Keratinocyte (primary cell): ENCODE measurements at regions not wholly inside any gene's neighbourhood (a gene's known extent, or its start where the extent isn't known, plus 50 kb on each side); places are given as distances from the start of the nearest gene placed in this dataset.

Experiments
- DNase-seq: peaks from one replicate; pipeline ENCODE4 v3.0.0-alpha.2; 2011; ENCODE audit warnings: low read depth, missing footprints, low spot score
- FAIRE-seq: peaks from 2 replicates; lab custom pipeline; 2011; peaks lifted over from hg19 to GRCh38; lab: Jason Lieb, UNC
- H2AFZ ChIP-seq: 2 replicates; pipeline ENCODE4 v1.6.0; 2012; ENCODE audit warnings: low read length, control low read depth, inconsistent platforms; ENCODE audit not compliant: control insufficient read depth
- H3K27ac ChIP-seq: 2 replicates; pipeline ENCODE4 v1.5.1; 2011; ENCODE audit warnings: low read length; ENCODE audit not compliant: control insufficient read depth, insufficient read depth
- H3K27me3 ChIP-seq: 3 replicates; pipeline ENCODE4 v1.6.0; 2011; ENCODE audit warnings: low read length; ENCODE audit not compliant: control insufficient read depth, insufficient read depth; ENCODE audit errors: extremely low read depth
- H3K36me3 ChIP-seq, 2 experiments: 2 replicates in 1 of 2; 3 replicates in 1 of 2; pipeline ENCODE4 v1.5.1; 2011; ENCODE audit warnings: low read length in 2 of 2, mild to moderate bottlenecking in 1 of 2; ENCODE audit not compliant: control insufficient read depth in 2 of 2, insufficient read depth in 2 of 2; ENCODE audit errors: extremely low read depth in 1 of 2
- H3K4me1 ChIP-seq: 3 replicates; pipeline ENCODE4 v1.5.1; 2011; ENCODE audit warnings: low read length; ENCODE audit not compliant: control insufficient read depth, insufficient read depth; ENCODE audit errors: extremely low read depth
- H3K4me2 ChIP-seq: 3 replicates; pipeline ENCODE4 v1.6.0; 2011; ENCODE audit warnings: low read depth, low read length; ENCODE audit not compliant: control insufficient read depth, insufficient read depth; ENCODE audit errors: extremely low read depth
- H3K4me3 ChIP-seq, 3 experiments: fragments of 200-600 bp in 1 of 3; sonication (generic) in 1 of 3; 2 replicates in 2 of 3; 3 replicates in 1 of 3; pipeline ENCODE4 v1.5.1; 2011 to 2016; ENCODE audit warnings: low read length in 3 of 3, mild to moderate bottlenecking in 3 of 3, control low read depth in 2 of 3, inconsistent platforms in 1 of 3, low read depth in 1 of 3, mixed read lengths in 1 of 3, mixed run types in 1 of 3, moderate library complexity in 1 of 3; ENCODE audit not compliant: control insufficient read depth in 2 of 3, insufficient read depth in 2 of 3; ENCODE audit errors: extremely low read depth in 1 of 3
- H3K79me2 ChIP-seq: 2 replicates; pipeline ENCODE4 v1.6.0; 2012; ENCODE audit warnings: low read length; ENCODE audit not compliant: control insufficient read depth, insufficient read depth
- H3K9ac ChIP-seq: 3 replicates; pipeline ENCODE4 v1.6.0; 2011; ENCODE audit warnings: low read length; ENCODE audit not compliant: control insufficient read depth, insufficient read depth; ENCODE audit errors: extremely low read depth
- H3K9me1 ChIP-seq: 3 replicates; pipeline ENCODE4 v1.6.0; 2011; ENCODE audit warnings: low read length; ENCODE audit not compliant: control insufficient read depth, insufficient read depth; ENCODE audit errors: extremely low read depth
- H3K9me3 ChIP-seq: 2 replicates; pipeline ENCODE4 v1.5.1; 2012; ENCODE audit warnings: low read depth, low read length; ENCODE audit not compliant: control insufficient read depth
- H4K20me1 ChIP-seq: 3 replicates; pipeline ENCODE4 v1.6.0; 2011; ENCODE audit warnings: low read length; ENCODE audit not compliant: control insufficient read depth, insufficient read depth; ENCODE audit errors: extremely low read depth
- CTCF ChIP-seq, 3 experiments: IDR thresholded peaks in 1 of 3; conservative IDR thresholded peaks in 1 of 3; optimal IDR thresholded peaks in 1 of 3; 2 replicates in 2 of 3; 3 replicates in 1 of 3; pipeline versions ENCODE3 to v1.5.1; 2011; ENCODE audit warnings: low read length in 3 of 3, mild to moderate bottlenecking in 3 of 3, moderate library complexity in 2 of 3, control low read depth in 1 of 3, inconsistent platforms in 1 of 3; ENCODE audit not compliant: insufficient read depth in 2 of 3; ENCODE audit errors: extremely low read depth in 1 of 3
- EZH2 ChIP-seq: IDR thresholded peaks from one replicate; pipeline ENCODE4 v1.6.1; 2012; ENCODE audit warnings: inconsistent platforms, mild to moderate bottlenecking, low read length, moderate library complexity
- dilution Hi-C: fragments of 300-500 bp; cut with MboI; formaldehyde crosslinking; loops from one replicate; pipeline ENCODE4 v1.7.0; 2020; ENCODE audit warnings: low sequenced_read_pairs; ENCODE audit not compliant: extremely low pct_ligation_motif_present

- H3K27ac ChIP-seq, result no peak overlapping the region
- H3K4me3 ChIP-seq, result no peak overlapping the region
- dilution Hi-C loops, result no loop called here
- H2AFZ ChIP-seq, result no peak overlapping the region
- no peak overlapping the region for H3K9ac ChIP-seq
- no peaks in the 10 kb centered on the region for H3K36me3 ChIP-seq
- no peak overlapping the region for H3K4me2 ChIP-seq
- TF ChIP-seq EZH2, result no peak
- no peak for TF ChIP-seq CTCF (optimal IDR thresholded peaks at IDR 0.05 in 1 of 3, IDR thresholded peaks at IDR 0.05 in 1 of 3, conservative IDR thresholded peaks at IDR 0.05 in 1 of 3; ENCODE audit: extremely low read depth in 1 of 3, insufficient read depth in 2 of 3, low read length in 3 of 3)
- FAIRE-seq (no peak), DNase-seq (no peak)
- H3K4me1 ChIP-seq, result no peaks in the 10 kb centered on the region
- no peaks in the 10 kb centered on the region for H3K9me1 ChIP-seq
- H3K79me2 ChIP-seq, result no peaks in the 10 kb centered on the region
- H4K20me1 ChIP-seq, result no peaks in the 10 kb centered on the region
- H3K9me3 ChIP-seq, result no peaks in the 10 kb centered on the region
- H3K27me3 ChIP-seq, result no peaks in the 10 kb centered on the region
Measured at GRCh38 chr7:25460433-25460832, 232.1 kb upstream of the NPVF start.

GRCh38 chr7:25469669-25470068 is 241.4 kb upstream of the NPVF start:
- no peaks in the 10 kb centered on the region for H3K4me1 ChIP-seq
- no peak overlapping the region for H2AFZ ChIP-seq
- no peaks in the 10 kb centered on the region for H4K20me1 ChIP-seq
- dilution Hi-C loops, result no loop called here
- DNase-seq (no peak), FAIRE-seq (no peak)
- no peaks in the 10 kb centered on the region for H3K36me3 ChIP-seq
- no peak for TF ChIP-seq CTCF (optimal IDR thresholded peaks at IDR 0.05 in 1 of 3, IDR thresholded peaks at IDR 0.05 in 1 of 3, conservative IDR thresholded peaks at IDR 0.05 in 1 of 3; ENCODE audit: extremely low read depth in 1 of 3, insufficient read depth in 2 of 3, low read length in 3 of 3)
- no peak for TF ChIP-seq EZH2
- no peaks in the 10 kb centered on the region for H3K9me3 ChIP-seq
- no peaks in the 10 kb centered on the region for H3K27me3 ChIP-seq
- no peak overlapping the region for H3K4me3 ChIP-seq
- H3K4me2 ChIP-seq, result no peak overlapping the region
- H3K27ac ChIP-seq, result no peak overlapping the region
- H3K9ac ChIP-seq, result no peak overlapping the region
- no peaks in the 10 kb centered on the region for H3K79me2 ChIP-seq
- no peaks in the 10 kb centered on the region for H3K9me1 ChIP-seq
